G401.6 (cell line): ENCODE measurements at regions not wholly inside any gene's neighbourhood (a gene's known extent, or its start where the extent isn't known, plus 50 kb on each side); places are given as distances from the start of the nearest gene placed in this dataset.
"Not testable (repeated sequence)": the region's sequence is repeated elsewhere in the genome, so short reads cannot be mapped to it uniquely, and the experiment has no call there.

ENCODE experiments used
- FAIRE-seq: peaks from 2 replicates; lab custom pipeline; 2012; peaks lifted over from hg19 to GRCh38; lab: Jason Lieb, UNC

GRCh38 chr2:4937550-4937949 is 754.6 kb upstream of the SOX11 start:
- FAIRE-seq: no peak

DNA sequence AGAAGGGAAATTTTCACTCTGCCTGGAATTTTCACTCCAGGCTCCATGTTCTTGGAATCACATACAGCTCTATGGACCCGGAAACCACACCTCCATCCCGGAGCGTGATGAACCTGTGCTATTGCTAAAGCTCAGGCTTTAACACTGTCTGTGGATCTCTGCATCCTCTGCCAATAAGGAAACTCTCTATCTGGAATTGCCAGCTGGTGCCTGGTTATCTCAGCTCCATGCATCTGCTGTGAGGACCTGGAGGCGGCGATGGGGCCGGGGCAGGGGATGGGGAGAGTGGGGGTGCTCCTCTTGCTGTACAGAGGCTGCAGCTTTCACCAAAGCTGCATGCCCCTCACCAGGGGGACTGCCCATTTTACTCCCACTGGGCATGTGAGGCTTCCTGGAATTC is 754.0 kb upstream of the SOX11 start:
- FAIRE-seq: no peak

DNA sequence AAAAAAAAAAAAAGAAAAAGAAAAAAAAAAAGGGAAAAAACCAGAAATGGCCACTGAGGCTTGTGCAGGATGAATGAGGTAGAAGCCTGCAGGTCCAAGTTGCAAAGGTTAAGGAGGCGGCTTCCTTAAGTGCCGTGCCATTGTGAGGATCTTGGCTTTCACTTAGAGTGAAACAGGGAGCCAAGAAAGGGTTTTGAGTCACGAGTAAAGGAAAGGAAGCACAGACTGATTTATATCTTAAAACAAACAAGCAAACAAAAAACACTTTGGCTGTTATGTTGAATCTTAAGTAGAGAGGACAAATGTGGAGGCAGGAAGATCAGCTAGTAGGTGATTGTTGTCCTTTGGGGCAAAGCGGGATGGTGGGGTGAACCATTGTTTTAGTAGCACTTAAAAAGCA is 749.7 kb upstream of the SOX11 start:
- FAIRE-seq: no peak

- no peak for FAIRE-seq
Observed at GRCh38 chr2:4947911-4948310, 744.3 kb upstream of the SOX11 start.

- FAIRE-seq: no peak
Observed at GRCh38 chr2:4951368-4951767, 740.8 kb upstream of the SOX11 start.

DNA sequence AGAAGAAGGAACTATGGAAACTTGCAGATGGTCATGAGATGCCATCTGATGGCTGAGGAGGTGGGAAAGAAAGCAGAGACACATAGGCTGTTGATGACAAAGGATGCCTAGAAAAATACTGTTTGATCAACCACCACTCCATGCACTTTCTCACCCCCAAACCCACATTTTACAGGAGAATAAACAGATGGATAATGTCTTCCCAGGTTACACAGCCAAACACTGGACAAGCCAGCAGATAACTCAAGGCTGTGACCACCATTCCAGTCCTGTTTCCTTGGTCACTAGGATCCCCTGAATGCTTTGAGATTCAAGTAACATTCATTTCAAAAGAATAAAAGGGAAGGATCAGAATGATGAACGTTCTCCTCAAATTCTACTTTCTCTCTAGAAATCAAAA is 733.0 kb upstream of the SOX11 start:
- FAIRE-seq: no peak

GRCh38 chr2:4962419-4962818 is 729.8 kb upstream of the SOX11 start:
- FAIRE-seq: no peak

DNA sequence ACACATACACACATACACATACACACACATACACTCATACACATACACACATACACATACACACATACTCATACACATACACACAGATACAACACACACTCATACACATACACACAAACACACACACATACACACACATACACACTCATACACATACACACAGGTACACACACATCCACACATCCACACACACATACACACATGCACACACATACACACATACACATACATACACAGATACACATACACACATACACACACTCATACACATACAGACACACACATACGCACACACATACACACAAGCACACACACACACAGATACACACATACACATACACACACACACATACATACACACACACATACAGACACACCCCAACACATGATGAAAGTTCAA is 729.1 kb upstream of the SOX11 start:
- FAIRE-seq: no peak

GRCh38 chr2:4964001-4964540 is 728.1 kb upstream of the SOX11 start:
- FAIRE-seq: no peak

DNA sequence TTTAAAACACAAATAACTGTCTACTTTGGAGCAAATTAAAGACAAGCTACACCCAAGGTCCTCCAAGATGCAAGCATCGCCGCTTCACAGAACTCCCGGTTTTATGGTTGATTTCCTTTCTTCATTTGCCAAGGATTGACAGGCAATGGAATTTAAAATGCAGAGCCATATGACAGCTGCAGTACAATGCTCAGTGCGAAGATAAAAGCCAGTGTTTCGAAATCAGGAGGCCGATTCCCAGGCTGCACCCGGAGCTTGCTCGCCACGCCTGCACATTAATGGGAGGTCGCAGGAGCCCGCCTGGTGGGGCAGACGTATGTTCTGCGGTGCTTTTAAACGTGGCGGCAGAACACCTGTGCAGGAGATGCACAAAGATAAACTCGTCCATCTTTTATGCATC is 727.6 kb upstream of the SOX11 start:
- FAIRE-seq: no peak

DNA sequence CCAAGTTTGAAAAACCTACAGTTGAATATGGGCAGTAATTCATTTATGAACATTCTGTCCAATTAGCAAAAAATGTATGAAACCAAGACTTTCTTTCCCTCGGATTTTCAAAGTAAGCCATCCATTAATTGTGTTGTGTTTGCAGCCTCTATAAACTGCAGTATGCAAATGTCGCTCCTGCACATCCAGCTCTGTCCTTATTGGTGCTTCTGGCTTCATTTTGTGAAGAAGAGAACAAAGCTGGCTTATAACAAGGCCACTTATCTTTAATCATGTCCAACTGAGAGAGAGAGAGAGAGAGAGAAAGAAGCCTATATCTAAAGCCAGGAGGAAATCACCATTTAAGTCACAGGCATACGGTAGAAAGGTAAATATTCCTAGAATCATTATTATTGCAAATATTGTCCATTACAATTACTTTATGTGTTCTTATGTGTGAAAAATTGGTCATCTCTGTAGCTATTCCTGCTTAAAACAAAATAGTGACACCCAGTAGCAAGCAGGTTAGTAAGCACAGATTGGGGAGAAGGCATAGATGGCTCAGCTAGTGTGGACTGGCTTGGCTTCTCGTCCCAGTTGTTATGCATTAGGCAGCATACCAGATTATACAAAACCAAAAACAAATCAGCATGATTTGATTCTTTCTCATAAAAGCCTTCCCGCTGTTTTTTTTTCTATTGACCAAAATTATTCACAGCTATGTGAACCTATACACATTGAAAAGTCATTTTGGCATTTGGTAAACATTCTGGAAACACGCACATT is 726.4 kb upstream of the SOX11 start:
- no peak for FAIRE-seq

- FAIRE-seq: no peak
Observed at GRCh38 chr2:4967206-4967605, 725.0 kb upstream of the SOX11 start.

GRCh38 chr2:4972472-4972871 is 719.7 kb upstream of the SOX11 start:
- FAIRE-seq: no peak

GRCh38 chr2:4973354-4973753 is 718.8 kb upstream of the SOX11 start:
- FAIRE-seq: no peak

DNA sequence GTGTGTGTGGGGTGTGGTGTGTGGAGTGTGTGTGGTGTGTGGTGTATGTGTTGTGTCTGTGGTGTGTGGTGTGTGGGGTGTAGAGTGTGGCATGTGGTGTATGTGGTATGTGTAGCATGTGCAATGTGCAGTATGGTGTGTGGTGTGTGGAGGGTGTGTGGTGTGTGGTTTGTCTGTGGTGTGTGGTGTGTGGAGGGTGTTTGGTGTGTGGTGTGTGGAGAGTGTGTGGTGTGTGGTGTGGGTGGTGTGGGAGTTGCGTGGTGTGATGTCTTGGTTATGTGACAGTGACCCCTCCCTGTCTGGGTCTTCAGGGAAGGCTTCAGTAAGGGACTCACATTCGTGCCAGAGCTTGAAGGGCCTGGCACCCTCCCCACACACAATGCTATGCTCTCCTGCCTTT is 718.2 kb upstream of the SOX11 start:
- FAIRE-seq: no peak

GRCh38 chr2:4976407-4976806 is 715.8 kb upstream of the SOX11 start:
- no peak for FAIRE-seq

- FAIRE-seq: no peak
Observed at GRCh38 chr2:4979111-4979510, 713.1 kb upstream of the SOX11 start.

- FAIRE-seq: no peak
Observed at GRCh38 chr2:4980995-4981394, 711.2 kb upstream of the SOX11 start.

- FAIRE-seq: no peak
Observed at GRCh38 chr2:4981802-4982409, 710.3 kb upstream of the SOX11 start.

DNA sequence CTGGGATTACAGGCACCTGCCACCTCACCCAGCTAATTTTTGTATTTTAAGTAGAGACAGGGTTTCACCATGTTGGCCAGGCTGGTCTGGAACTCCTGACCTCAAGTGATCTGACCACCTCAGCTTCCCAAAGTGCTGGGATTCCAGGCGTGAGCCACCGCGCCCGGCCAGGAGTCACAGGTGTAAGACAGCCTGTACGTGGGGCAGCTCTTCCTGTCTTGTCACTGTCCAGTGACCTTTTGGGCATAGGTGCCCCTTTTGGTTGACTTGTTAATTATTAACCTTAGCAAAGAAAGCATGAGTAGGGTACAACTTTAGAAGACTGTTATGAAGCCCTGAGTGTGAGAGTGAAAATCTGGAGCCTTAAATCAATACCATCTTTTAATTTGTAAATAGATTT is 703.7 kb upstream of the SOX11 start:
- not testable (repeated sequence) for FAIRE-seq

GRCh38 chr2:4992226-4992625 is 700.0 kb upstream of the SOX11 start:
- FAIRE-seq: no peak

DNA sequence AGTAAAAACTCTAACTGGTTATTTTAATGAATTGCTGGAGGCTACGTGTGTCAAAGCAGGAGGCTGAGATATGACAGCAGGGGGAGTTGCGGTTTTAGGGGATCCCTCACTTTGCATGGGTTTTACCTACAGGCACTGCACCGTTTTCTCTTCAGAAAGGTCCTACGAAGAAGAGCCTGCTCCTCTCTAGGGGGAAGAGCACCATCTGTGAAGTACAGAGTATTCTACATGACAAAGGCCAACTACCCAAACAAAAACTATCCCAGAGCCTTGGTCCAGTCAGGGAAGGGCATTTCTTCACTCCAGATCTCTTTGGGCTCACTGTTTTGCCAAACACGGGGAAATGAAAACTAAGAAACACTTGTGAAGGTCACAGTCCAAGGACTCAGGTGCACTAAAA is 696.7 kb upstream of the SOX11 start:
- FAIRE-seq: no peak

DNA sequence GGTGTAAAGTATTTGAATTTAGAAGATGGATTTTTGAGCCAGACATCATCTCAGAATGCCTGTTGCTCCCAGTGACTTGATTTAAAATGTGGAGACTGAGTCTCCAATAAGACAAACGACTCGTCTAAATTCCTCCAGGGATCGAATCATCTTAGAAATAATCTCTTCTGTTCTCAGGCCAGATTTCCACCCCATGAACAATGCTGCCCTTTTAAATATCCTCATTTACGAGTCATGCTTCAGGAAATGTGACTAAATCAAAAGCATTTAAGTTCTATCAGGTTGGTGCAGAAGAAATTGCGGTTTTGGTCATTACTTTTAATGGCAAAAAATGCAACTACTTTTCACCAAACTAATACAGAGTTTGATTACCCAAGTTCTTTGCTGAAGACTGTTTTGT is 684.6 kb upstream of the SOX11 start:
- no peak for FAIRE-seq

DNA sequence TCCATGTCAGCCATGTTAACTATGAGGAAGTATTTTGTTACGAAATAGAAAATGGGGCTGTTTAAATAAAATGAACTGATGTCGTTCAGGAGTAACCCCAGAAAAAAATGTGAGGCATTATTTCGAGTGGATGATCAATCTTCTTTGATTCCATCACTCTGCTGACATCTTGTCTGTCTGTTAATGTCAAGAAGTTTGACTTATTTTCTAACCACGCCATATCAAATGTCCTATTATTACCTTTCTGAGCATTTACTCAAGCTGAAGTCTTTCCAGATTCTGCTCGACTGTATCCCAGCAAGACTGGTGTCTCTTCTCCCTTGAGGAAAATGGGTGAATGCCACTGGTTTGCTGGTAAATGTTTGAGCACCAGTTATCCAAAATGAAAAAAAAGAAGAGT is 672.9 kb upstream of the SOX11 start:
- no peak for FAIRE-seq
